NB4 (cell line): ENCODE measurements at regions not wholly inside any gene's neighbourhood (a gene's known extent, or its start where the extent isn't known, plus 50 kb on each side); places are given as distances from the start of the nearest gene placed in this dataset.

ENCODE experiments used
- DNase-seq: peaks from one replicate; pipeline ENCODE4 v3.0.0; 2010; ENCODE audit warnings: low read depth
- H3K4me3 ChIP-seq: one replicate; pipeline ENCODE4 v1.5.1; 2011; ENCODE audit warnings: mild to moderate bottlenecking, low read depth, low read length, moderate library complexity
- MYC ChIP-seq: IDR thresholded peaks from 2 replicates; pipeline ENCODE4 v1.6.1; 2011; ENCODE audit warnings: low read depth, low read length
- POLR2A ChIP-seq: IDR thresholded peaks from 2 replicates; pipeline ENCODE4 v1.6.1; 2011; ENCODE audit warnings: mild to moderate bottlenecking; ENCODE audit not compliant: insufficient read length; ENCODE audit errors: extremely low read depth
- TF ChIP-seq, protein P1 (sequence below): IDR thresholded peaks from 2 replicates; pipeline ENCODE4 v1.6.1; 2011; ENCODE audit warnings: low read depth, low read length
- TF ChIP-seq, protein P2 (sequence below): IDR thresholded peaks from one replicate; pipeline ENCODE4 v1.5.1; 2012; ENCODE audit warnings: low read depth, low read length

DNA sequence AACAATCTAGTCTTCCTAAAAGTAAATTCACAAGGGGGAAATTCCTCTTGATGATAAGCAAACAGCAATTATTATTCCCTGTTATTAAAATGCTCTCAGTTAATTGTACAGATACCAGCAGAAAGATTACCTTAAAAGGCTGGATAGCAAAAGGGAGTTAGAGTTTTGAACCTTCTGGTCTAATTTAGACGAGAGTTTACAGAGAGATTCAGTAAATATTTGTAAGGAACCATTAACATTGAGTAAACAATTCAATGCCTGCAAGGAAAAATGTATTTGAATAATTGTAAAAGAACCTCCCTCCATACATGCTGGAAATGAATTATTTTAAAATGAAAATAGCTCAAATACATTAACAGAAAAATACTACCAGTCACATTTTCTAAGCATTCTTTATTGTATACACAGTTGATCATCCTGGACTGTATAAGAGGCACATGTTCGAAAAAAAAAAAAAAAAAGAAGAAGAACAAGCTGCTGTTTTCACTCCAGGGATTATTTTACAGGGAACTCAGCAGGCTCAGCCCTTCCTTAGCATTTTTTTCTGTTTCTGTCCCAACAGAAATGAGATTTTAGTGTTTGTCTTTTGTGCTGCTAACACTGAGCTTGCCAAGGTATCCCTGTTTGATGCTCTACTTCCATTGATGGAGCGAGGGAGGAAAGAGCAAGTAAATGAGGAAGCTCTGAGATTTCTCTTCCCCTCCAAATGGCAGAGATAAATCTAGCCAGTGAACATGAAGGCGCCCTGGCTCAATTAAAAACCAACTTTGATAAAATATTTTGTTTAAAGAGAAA, 141.1 kb downstream of the ENC1 start:
- H3K4me3 ChIP-seq: no peak overlapping the region
- no peak for DNase-seq
- TF ChIP-seq POLR2A: no peak
- TF ChIP-seq, protein P1, sequence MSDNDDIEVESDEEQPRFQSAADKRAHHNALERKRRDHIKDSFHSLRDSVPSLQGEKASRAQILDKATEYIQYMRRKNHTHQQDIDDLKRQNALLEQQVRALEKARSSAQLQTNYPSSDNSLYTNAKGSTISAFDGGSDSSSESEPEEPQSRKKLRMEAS: no peak
- no peak for TF ChIP-seq MYC
- TF ChIP-seq, protein P2, sequence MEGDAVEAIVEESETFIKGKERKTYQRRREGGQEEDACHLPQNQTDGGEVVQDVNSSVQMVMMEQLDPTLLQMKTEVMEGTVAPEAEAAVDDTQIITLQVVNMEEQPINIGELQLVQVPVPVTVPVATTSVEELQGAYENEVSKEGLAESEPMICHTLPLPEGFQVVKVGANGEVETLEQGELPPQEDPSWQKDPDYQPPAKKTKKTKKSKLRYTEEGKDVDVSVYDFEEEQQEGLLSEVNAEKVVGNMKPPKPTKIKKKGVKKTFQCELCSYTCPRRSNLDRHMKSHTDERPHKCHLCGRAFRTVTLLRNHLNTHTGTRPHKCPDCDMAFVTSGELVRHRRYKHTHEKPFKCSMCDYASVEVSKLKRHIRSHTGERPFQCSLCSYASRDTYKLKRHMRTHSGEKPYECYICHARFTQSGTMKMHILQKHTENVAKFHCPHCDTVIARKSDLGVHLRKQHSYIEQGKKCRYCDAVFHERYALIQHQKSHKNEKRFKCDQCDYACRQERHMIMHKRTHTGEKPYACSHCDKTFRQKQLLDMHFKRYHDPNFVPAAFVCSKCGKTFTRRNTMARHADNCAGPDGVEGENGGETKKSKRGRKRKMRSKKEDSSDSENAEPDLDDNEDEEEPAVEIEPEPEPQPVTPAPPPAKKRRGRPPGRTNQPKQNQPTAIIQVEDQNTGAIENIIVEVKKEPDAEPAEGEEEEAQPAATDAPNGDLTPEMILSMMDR: no peak

DNA sequence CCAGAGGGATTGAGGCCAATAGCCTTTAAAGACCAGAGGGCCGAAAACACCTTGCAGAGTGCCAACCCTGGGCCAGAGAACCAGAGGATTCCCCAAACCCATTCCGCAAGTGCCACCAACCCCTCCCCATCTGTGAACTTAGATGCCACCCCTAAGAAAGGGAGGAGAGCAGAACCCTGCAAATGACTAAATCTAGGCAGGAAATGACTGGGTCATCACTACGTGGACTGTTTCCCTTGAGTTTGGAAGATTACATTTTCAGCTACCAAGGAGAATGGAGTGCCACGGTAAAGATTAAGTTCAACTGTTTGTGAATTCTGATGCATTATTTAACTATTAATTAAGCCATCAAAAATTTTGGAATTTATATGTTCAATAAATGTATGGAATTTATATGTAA, 142.8 kb downstream of the ENC1 start:
- DNase-seq: no peak
- H3K4me3 ChIP-seq: no peak overlapping the region
- TF ChIP-seq, protein P1: no peak
- TF ChIP-seq POLR2A (no peak), MYC (no peak)
- TF ChIP-seq, protein P2: no peak

DNA sequence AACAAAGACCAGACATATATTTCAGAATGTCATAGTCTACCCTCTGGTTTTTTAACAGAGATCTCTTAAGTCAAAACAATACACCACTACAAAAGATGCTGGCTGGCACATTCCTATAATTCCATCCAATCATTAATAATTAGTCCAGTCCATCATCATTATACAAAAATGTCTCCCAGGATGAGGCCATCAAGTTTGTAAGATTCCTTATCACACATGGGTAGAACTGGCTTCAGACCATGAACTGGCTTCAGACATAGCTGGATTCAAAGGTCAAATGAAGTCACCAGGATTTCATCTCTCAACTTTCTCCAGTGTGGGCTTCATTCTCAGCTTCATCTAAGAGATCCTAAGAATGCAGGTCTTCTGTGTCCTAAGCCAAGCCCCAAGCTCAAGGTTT, 147.1 kb downstream of the ENC1 start:
- H3K4me3 ChIP-seq: no peak overlapping the region
- no peak for DNase-seq
- TF ChIP-seq, protein P1: no peak

DNA sequence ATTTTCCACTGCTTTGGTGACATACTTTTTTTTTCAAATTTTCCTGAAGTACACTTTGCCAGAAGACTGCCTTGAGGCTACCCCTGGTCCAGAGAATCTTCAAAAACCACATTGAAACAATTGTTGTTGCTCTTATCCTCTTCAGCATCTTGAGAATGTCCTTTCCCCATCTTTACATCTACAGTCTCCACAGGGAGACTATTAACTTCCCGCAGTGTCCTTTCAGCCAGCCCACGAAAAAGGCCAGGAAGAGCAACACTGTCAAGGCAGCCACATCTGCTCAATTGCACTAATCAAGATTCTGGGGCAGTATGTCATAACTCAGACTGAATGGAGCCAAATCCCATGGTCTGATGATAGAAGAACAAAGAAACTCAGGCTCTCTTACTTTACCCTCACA, 148.3 kb downstream of the ENC1 start:
- H3K4me3 ChIP-seq: no peak overlapping the region
- TF ChIP-seq, protein P2: no peak
- DNase-seq: no peak

DNA sequence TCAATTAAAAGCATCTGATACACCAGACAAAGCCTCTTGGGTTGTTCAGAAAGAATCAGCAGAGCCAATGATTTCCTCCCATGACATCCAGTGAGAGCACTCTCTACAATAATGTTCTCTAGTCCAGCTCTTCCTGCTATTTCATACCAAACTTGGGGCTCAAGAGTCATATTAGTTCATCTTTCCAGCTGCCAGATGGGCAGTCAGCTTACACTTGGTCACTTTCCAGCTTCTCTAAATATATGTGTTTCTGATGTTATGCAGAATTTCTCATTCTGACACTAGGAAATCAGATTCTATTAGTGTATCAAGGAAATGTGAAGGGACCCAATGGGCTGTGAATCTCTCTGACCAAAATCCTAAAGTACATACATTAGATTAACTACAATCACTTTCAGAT, 148.9 kb downstream of the ENC1 start:
- DNase-seq: no peak
- TF ChIP-seq, protein P2: no peak
- no peak for TF ChIP-seq POLR2A
- no peak for TF ChIP-seq MYC
- TF ChIP-seq, protein P1: no peak
- no peak overlapping the region for H3K4me3 ChIP-seq

DNA sequence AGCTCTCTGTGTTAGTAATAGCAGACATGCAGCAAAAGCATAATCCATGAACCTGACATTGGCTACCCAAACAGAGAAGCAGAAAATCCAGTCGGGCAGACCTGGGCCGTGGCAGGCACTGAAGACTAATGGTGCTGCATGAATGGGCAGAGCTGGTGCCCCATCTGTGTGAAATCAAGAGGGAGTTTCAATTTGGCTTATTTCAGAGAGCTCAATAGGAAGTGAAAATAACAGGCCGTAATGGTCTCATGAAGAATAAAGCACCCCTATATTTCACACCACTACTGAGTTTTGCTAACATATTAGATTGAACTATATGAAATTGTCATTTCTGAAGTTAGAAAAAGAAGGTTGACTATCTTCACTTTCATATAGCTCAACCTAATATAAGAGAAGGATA, 149.7 kb downstream of the ENC1 start:
- DNase-seq: no peak
- no peak overlapping the region for H3K4me3 ChIP-seq
- TF ChIP-seq POLR2A (no peak), MYC (no peak)
- TF ChIP-seq, protein P2: no peak
- TF ChIP-seq, protein P1: no peak
